ENCODE measurements at regions not wholly inside any gene's neighbourhood (a gene's known extent, or its start where the extent isn't known, plus 50 kb on each side); places are given as distances from the start of the nearest gene placed in this dataset.

DNA sequence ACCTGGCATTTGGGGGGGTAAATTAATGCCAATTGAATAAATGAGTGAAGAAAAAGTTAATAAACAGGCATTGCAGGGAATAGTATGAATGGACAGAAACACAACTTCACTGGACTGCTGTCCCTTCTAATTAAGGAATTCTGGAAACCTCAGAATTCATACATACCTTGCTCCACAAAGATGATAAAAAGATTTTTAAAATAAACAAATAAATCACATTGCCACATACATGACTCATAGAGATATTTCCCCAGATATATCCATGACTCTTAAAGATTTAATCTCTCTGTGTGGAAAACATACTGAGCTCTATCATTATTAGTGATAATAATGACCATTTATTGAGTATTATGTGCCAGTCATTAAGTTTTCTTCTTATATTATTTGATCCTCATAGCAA is 469.0 kb upstream of the MEF2C start:
- intact Hi-C loops (cut with DNase I): no loop called here
- ATAC-seq (ENCODE audit: low FRiP score): no peak
- no peak overlapping the region for H3K4me3 ChIP-seq (ENCODE audit: low read length in 2 of 2)

DNA sequence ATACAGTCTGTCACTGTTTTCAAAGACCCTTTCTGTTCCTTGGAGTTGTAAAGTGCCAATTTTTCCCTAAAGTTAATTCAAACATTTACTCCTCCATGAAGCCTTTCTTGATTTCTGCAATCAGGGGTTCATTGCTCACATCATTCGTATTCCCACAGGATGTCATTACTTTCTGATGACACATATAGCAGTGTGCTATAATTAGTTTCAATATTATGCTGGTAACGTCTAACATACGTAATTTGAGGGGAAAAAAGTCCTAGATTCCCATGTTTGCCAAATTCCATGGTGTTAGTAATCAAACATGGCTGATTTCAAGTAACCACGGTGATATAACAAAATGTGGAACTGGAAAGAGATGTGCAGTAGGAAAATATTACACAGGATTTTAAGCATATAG is 468.2 kb upstream of the MEF2C start:
- Histone ChIP-seq H3K36me3 (ENCODE audit: control insufficient read depth in 1 of 2, insufficient read depth in 2 of 2, low read length in 1 of 2) (no peaks in the 10 kb centered on the region), H3K4me3 (ENCODE audit: low read length in 2 of 2) (no peak overlapping the region), H3K4me1 (ENCODE audit: control insufficient read depth in 1 of 2, insufficient read depth in 2 of 2, low read length in 2 of 2) (no peaks in the 10 kb centered on the region), H3K27ac (ENCODE audit: low read depth in 1 of 2, low read length in 2 of 2) (no peak overlapping the region), H3K9me3 (ENCODE audit: control insufficient read depth, low read length) (no peaks in the 10 kb centered on the region), H3K27me3 (ENCODE audit: control insufficient read depth in 1 of 2, insufficient read depth in 2 of 2, low read length in 1 of 2) (no peaks in the 10 kb centered on the region)
- 62 to 66% methylated on average over 4 of the region's 4 CpGs for WGBS, 2 donors
- ATAC-seq (ENCODE audit: low FRiP score) (no peak), DNase-seq (no peak)
- intact Hi-C loops (cut with DNase I): no loop called here

More for the DNA sequence above, 469.0 kb upstream of the MEF2C start:
- Histone ChIP-seq H3K27me3 (ENCODE audit: control insufficient read depth in 1 of 2, insufficient read depth in 2 of 2, low read length in 1 of 2) (no peaks in the 10 kb centered on the region), H3K9me3 (ENCODE audit: control insufficient read depth, low read length) (no peaks in the 10 kb centered on the region), H3K36me3 (ENCODE audit: control insufficient read depth in 1 of 2, insufficient read depth in 2 of 2, low read length in 1 of 2) (no peaks in the 10 kb centered on the region), H3K4me1 (ENCODE audit: control insufficient read depth in 1 of 2, insufficient read depth in 2 of 2, low read length in 2 of 2) (no peaks in the 10 kb centered on the region), H3K27ac (ENCODE audit: low read depth in 1 of 2, low read length in 2 of 2) (no peak overlapping the region)
- DNase-seq: no peak

DNA sequence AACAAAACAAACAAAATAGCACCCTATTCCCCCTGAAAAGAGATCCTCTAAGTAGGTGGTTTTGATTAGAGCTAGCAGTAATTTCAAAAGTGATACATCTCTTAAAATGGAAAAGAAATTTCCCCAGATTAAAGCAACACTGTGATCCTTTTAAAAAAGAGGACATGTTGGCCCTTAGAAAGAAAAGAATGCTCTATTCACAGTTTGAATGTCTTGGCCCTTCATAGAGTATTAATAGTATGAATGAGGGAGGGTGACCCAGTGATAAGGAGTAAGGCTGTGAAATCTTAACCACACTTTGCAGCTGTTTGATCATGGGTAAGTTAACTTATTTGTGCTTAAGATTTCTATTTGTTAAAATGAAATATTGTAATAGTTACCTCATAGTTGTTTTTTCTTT is 467.7 kb upstream of the MEF2C start:
- ATAC-seq (ENCODE audit: low FRiP score): no peak
- H3K4me3 ChIP-seq (ENCODE audit: low read length in 2 of 2): no peak overlapping the region
- no peaks in the 10 kb centered on the region for H3K27me3 ChIP-seq (ENCODE audit: control insufficient read depth in 1 of 2, insufficient read depth in 2 of 2, low read length in 1 of 2)
- no peak overlapping the region for H3K27ac ChIP-seq (ENCODE audit: low read depth in 1 of 2, low read length in 2 of 2)
- intact Hi-C loops (cut with DNase I): no loop called here
- DNase-seq: no peak
- H3K9me3 ChIP-seq (ENCODE audit: control insufficient read depth, low read length): no peaks in the 10 kb centered on the region
- H3K4me1 ChIP-seq (ENCODE audit: control insufficient read depth in 1 of 2, insufficient read depth in 2 of 2, low read length in 2 of 2): no peaks in the 10 kb centered on the region
- H3K36me3 ChIP-seq (ENCODE audit: control insufficient read depth in 1 of 2, insufficient read depth in 2 of 2, low read length in 1 of 2): no peaks in the 10 kb centered on the region

DNA sequence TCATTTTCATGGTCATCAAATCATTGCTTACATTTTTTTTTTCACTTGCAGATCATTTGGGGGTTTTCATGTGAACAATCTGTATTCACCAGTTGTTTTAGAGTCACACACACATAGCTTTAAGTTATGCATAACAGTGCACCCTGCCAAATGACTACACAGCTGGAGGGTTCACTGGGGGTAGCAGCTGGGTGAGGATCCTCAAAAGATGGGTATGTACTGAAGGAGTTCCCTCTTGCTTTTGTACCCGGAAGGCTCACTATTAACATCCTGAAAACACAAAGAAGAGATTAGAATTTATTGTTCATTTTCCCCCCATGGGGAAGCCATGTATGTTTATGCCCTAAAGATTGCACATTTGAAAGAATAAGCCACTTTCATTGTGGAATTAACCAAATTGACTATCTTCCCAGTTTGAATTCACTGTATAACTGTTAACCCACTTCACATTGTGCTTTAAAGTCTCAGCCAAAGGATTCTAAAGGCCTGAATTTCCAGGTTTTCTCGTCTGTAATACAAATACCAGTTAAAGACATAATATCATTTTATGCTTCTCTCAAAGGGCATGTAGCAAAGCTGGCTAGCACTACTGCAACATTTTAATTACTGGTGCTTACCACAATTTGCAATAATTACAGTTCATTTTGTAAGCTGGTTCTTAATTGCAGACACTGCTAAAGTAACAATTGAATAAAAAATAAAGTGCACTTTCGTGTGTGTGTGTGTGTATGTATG is 466.4 kb upstream of the MEF2C start:
- Histone ChIP-seq H3K36me3 (ENCODE audit: control insufficient read depth in 1 of 2, insufficient read depth in 2 of 2, low read length in 1 of 2) (no peaks in the 10 kb centered on the region), H3K27ac (ENCODE audit: low read depth in 1 of 2, low read length in 2 of 2) (no peak overlapping the region), H3K9me3 (ENCODE audit: control insufficient read depth, low read length) (no peaks in the 10 kb centered on the region), H3K4me3 (ENCODE audit: low read length in 2 of 2) (no peak overlapping the region), H3K27me3 (ENCODE audit: control insufficient read depth in 1 of 2, insufficient read depth in 2 of 2, low read length in 1 of 2) (no peaks in the 10 kb centered on the region), H3K4me1 (ENCODE audit: control insufficient read depth in 1 of 2, insufficient read depth in 2 of 2, low read length in 2 of 2) (no peaks in the 10 kb centered on the region)
- WGBS, 2 donors: 89 to 93% methylated on average over 3 of the region's 3 CpGs
- intact Hi-C loops (cut with DNase I): no loop called here
- DNase-seq (no peak), ATAC-seq (ENCODE audit: low FRiP score) (no peak)

DNA sequence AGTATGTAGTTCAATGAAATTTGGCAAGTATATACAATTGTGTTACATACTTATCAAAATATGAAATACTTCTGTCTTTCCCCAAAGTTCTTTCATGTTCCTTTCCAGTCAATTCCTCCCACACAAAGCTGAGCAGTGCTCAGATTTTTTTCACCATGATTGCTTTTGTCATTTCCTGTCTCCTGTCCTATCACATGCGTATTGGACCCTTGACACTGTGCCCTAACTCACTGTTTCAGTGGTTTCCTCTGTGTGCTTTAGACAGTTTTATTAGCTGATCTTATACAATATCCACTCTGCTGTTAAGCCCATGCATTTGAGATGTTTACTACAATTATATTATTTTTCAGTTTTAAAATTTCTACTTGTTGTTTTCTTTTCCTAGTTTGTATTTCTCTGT is 463.6 kb upstream of the MEF2C start:
- peaks cover 0 to 2% of the 10 kb centered on the region in 2 donors for H3K4me1 ChIP-seq (ENCODE audit: control insufficient read depth in 1 of 2, insufficient read depth in 2 of 2, low read length in 2 of 2)
- no peaks in the 10 kb centered on the region for H3K9me3 ChIP-seq (ENCODE audit: control insufficient read depth, low read length)
- intact Hi-C loops (cut with DNase I): no loop called here
- H3K36me3 ChIP-seq (ENCODE audit: control insufficient read depth in 1 of 2, insufficient read depth in 2 of 2, low read length in 1 of 2): no peaks in the 10 kb centered on the region
- no peak overlapping the region for H3K4me3 ChIP-seq (ENCODE audit: low read length in 2 of 2)
- no peak for DNase-seq
- H3K27ac ChIP-seq (ENCODE audit: low read depth in 1 of 2, low read length in 2 of 2): no peak overlapping the region
- no peak for ATAC-seq (ENCODE audit: low FRiP score)
- 92 to 94% methylated on average over 1 of the region's 1 CpG for WGBS, 2 donors
- H3K27me3 ChIP-seq (ENCODE audit: control insufficient read depth in 1 of 2, insufficient read depth in 2 of 2, low read length in 1 of 2): no peaks in the 10 kb centered on the region

DNA sequence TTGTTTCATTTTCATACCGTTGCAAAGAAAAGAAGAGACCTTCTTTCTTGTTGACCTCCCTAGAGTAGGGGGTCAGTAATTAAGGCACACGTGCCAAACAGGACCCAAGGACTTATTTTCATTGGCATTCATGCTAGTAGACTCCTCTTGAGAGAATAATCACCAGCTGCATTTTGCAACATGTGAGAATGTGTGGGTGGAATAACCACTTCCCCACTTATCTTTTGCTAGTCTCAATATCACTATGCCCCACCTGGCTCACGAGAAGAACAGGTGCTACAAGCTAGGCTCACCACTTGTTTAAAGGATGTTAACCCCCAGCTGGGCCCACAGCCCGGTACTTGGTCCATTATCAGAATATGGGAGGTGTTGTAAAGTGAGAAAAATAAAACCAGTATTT is 460.7 kb upstream of the MEF2C start:
- intact Hi-C loops (cut with DNase I): no loop called here
- Histone ChIP-seq H3K9me3 (ENCODE audit: control insufficient read depth, low read length) (no peaks in the 10 kb centered on the region), H3K27ac (ENCODE audit: low read depth in 1 of 2, low read length in 2 of 2) (no peak overlapping the region), H3K36me3 (ENCODE audit: control insufficient read depth in 1 of 2, insufficient read depth in 2 of 2, low read length in 1 of 2) (no peaks in the 10 kb centered on the region), H3K4me1 (ENCODE audit: control insufficient read depth in 1 of 2, insufficient read depth in 2 of 2, low read length in 2 of 2) (peaks cover 0 to 2% of the 10 kb centered on the region in 2 donors), H3K27me3 (ENCODE audit: control insufficient read depth in 1 of 2, insufficient read depth in 2 of 2, low read length in 1 of 2) (no peaks in the 10 kb centered on the region), H3K4me3 (ENCODE audit: low read length in 2 of 2) (no peak overlapping the region)
- no peak for ATAC-seq (ENCODE audit: low FRiP score)
- DNase-seq: no peak
- 27 to 29% methylated on average over 4 of the region's 4 CpGs for WGBS, 2 donors

DNA sequence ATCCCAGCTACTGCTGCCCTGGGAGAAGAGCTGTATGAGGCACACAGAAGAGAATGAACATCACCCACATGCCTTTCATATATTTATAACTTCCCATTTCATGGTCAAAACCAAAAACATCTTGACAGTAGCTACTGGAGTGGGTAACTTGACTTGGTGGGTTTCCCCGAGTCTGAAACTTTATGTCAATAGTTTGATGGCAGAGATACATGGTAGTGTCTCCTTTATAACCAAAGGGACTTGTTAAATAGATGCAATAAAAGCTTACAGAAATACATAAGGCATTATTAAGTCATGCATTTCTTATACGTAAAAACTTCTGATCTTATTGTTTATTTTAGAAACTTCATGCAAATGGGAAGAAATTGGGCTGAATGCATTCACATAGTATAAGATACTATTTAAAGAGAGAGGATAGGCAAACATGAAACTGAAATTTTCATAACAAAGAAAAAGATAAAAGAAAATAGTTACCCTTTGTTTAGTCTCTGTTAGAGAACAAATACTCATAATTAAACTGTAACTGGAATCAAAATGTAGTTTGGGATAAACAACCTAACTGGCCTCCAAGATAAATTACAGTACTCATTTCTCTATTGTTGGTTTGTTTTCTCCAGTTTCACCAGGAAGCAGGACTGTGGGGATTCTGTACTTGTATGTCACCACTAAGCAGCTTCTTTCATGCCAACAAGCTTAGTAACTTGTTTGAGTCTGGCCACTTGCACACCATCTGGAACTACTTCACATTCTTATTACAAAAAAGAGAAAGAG is 459.3 kb upstream of the MEF2C start:
- no peaks in the 10 kb centered on the region for H3K27me3 ChIP-seq (ENCODE audit: control insufficient read depth in 1 of 2, insufficient read depth in 2 of 2, low read length in 1 of 2)
- no peaks in the 10 kb centered on the region for H3K9me3 ChIP-seq (ENCODE audit: control insufficient read depth, low read length)
- DNase-seq (no peak), ATAC-seq (ENCODE audit: low FRiP score) (no peak)
- WGBS, 2 donors: 63 to 66% methylated on average over 2 of the region's 2 CpGs
- H3K4me3 ChIP-seq (ENCODE audit: low read length in 2 of 2): no peak overlapping the region
- intact Hi-C loops (cut with DNase I): no loop called here
- H3K36me3 ChIP-seq (ENCODE audit: control insufficient read depth in 1 of 2, insufficient read depth in 2 of 2, low read length in 1 of 2): no peaks in the 10 kb centered on the region
- no peak overlapping the region for H3K27ac ChIP-seq (ENCODE audit: low read depth in 1 of 2, low read length in 2 of 2)
- H3K4me1 ChIP-seq (ENCODE audit: control insufficient read depth in 1 of 2, insufficient read depth in 2 of 2, low read length in 2 of 2): peaks cover 0 to 2% of the 10 kb centered on the region in 2 donors

DNA sequence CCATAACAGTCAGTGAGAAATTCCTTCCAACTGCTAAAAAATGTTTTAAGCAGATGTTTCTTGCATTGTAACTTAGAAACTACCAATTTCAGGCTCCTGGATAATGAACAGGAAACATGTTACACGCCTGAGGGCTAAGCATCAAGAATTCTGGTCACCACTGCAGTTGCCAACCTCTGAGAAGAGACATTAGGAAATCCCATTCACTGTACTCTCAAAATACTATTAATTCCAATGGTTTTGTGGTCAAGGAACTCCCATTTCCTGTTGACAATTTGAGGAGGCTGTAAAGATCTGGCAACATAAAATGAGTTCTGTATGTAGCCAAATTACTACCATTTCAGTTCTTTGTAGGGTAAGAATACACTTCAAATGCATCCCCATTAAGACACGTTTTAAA is 456.0 kb upstream of the MEF2C start:
- WGBS, 2 donors: 77% methylated on average over 2 of the region's 2 CpGs
- no peak overlapping the region for H3K27ac ChIP-seq (ENCODE audit: low read depth in 1 of 2, low read length in 2 of 2)
- intact Hi-C loops (cut with DNase I): no loop called here
- DNase-seq (no peak), ATAC-seq (ENCODE audit: low FRiP score) (no peak)
- H3K9me3 ChIP-seq (ENCODE audit: control insufficient read depth, low read length): no peaks in the 10 kb centered on the region
- peaks cover 0 to 2% of the 10 kb centered on the region in 2 donors for H3K4me1 ChIP-seq (ENCODE audit: control insufficient read depth in 1 of 2, insufficient read depth in 2 of 2, low read length in 2 of 2)
- H3K36me3 ChIP-seq (ENCODE audit: control insufficient read depth in 1 of 2, insufficient read depth in 2 of 2, low read length in 1 of 2): no peaks in the 10 kb centered on the region
- H3K4me3 ChIP-seq (ENCODE audit: low read length in 2 of 2): no peak overlapping the region
- H3K27me3 ChIP-seq (ENCODE audit: control insufficient read depth in 1 of 2, insufficient read depth in 2 of 2, low read length in 1 of 2): no peaks in the 10 kb centered on the region

DNA sequence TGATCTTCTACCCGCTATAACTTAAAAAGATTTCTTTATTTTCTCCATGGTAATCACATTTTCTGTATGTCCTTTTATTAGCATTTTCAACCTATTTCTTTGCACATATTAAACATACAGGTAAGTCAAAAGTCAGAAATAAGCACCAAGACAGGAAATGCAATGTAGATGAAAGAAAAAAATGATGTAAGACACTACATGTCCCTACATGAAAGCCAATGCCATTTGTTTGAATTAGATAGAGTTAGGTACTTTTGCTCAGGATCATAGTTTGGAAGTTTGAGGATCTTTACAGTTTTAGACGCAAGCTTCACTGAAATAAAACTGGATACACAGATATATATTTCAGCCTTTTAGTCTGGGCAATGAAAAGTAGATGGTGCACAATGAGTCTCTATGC is 453.1 kb upstream of the MEF2C start:
- Histone ChIP-seq H3K27me3 (ENCODE audit: control insufficient read depth in 1 of 2, insufficient read depth in 2 of 2, low read length in 1 of 2) (no peaks in the 10 kb centered on the region), H3K4me3 (ENCODE audit: low read length in 2 of 2) (no peak overlapping the region), H3K9me3 (ENCODE audit: control insufficient read depth, low read length) (no peaks in the 10 kb centered on the region), H3K36me3 (ENCODE audit: control insufficient read depth in 1 of 2, insufficient read depth in 2 of 2, low read length in 1 of 2) (no peaks in the 10 kb centered on the region), H3K27ac (ENCODE audit: low read depth in 1 of 2, low read length in 2 of 2) (no peak overlapping the region), H3K4me1 (ENCODE audit: control insufficient read depth in 1 of 2, insufficient read depth in 2 of 2, low read length in 2 of 2) (no peaks in the 10 kb centered on the region)
- no peak for DNase-seq
- ATAC-seq (ENCODE audit: low FRiP score): no peak
- intact Hi-C loops (cut with DNase I): no loop called here
- 97 to 99% methylated on average over 2 of the region's 2 CpGs for WGBS, 2 donors
